ENCODE measurements at regions not wholly inside any gene's neighbourhood (a gene's known extent, or its start where the extent isn't known, plus 50 kb on each side); places are given as distances from the start of the nearest gene placed in this dataset.

GRCh38 chr11:113634940-113635575 is 71.0 kb downstream of the TMPRSS5 start:
- H3K4me3 ChIP-seq (replicated peaks; ENCODE audit: low read depth, low read length), result no peak overlapping the region
- TF ChIP-seq CTCF (IDR thresholded peaks at IDR 0.05; ENCODE audit: low read length, missing control alignments), result no peak
- no peak for DNase-seq (ENCODE audit: low read depth)

GRCh38 chr11:113632981-113633380 is 73.1 kb downstream of the TMPRSS5 start:
- H3K4me3 ChIP-seq (replicated peaks; ENCODE audit: low read depth, low read length), result no peak overlapping the region
- peak; percentile 57 for DNase-seq (ENCODE audit: low read depth)
- TF ChIP-seq CTCF (IDR thresholded peaks at IDR 0.05; ENCODE audit: low read length, missing control alignments), result no peak

GRCh38 chr11:113629562-113629961 is 76.5 kb downstream of the TMPRSS5 start:
- no peak for TF ChIP-seq CTCF (IDR thresholded peaks at IDR 0.05; ENCODE audit: low read length, missing control alignments)
- H3K4me3 ChIP-seq (replicated peaks; ENCODE audit: low read depth, low read length), result no peak overlapping the region
- DNase-seq (ENCODE audit: low read depth), result no peak

- no peak for DNase-seq (ENCODE audit: low read depth)
- H3K4me3 ChIP-seq (replicated peaks; ENCODE audit: low read depth, low read length), result no peak overlapping the region
- no peak for TF ChIP-seq CTCF (IDR thresholded peaks at IDR 0.05; ENCODE audit: low read length, missing control alignments)
Observed at GRCh38 chr11:113628912-113629311, 77.2 kb downstream of the TMPRSS5 start.

GRCh38 chr11:113627946-113628345 is 78.2 kb downstream of the TMPRSS5 start:
- no peak for TF ChIP-seq CTCF (IDR thresholded peaks at IDR 0.05; ENCODE audit: low read length, missing control alignments)
- no peak overlapping the region for H3K4me3 ChIP-seq (replicated peaks; ENCODE audit: low read depth, low read length)

GRCh38 chr11:113627297-113627696 is 78.8 kb downstream of the TMPRSS5 start:
- DNase-seq (ENCODE audit: low read depth), result no peak
- no peak overlapping the region for H3K4me3 ChIP-seq (replicated peaks; ENCODE audit: low read depth, low read length)
- no peak for TF ChIP-seq CTCF (IDR thresholded peaks at IDR 0.05; ENCODE audit: low read length, missing control alignments)

More at GRCh38 chr11:113627946-113628345, 78.2 kb downstream of the TMPRSS5 start:
- no peak for DNase-seq (ENCODE audit: low read depth)

GRCh38 chr11:113626736-113627135 is 79.4 kb downstream of the TMPRSS5 start:
- no peak for TF ChIP-seq CTCF (IDR thresholded peaks at IDR 0.05; ENCODE audit: low read length, missing control alignments)
- H3K4me3 ChIP-seq (replicated peaks; ENCODE audit: low read depth, low read length), result no peak overlapping the region
- DNase-seq (ENCODE audit: low read depth), result no peak

Measured in fibroblast of pulmonary artery (primary cell).